WTC11 (cell line): ENCODE measurements at regions not wholly inside any gene's neighbourhood (a gene's known extent, or its start where the extent isn't known, plus 50 kb on each side); places are given as distances from the start of the nearest gene placed in this dataset.
"Not testable (repeated sequence)": the region's sequence is repeated elsewhere in the genome, so short reads cannot be mapped to it uniquely, and the experiment has no call there.

Source experiments
- ATAC-seq: fragments of 200-7000 bp; cut with Tn5 transposase; 2 replicates; pipeline ENCODE4 v1.10.0; 2021; ENCODE audit warnings: mild to moderate bottlenecking, moderate library complexity
- CTCF ChIA-PET: fragments of 300-600 bp; sonication (Branson Sonifier 250); formaldehyde crosslinking; loops from one replicate; lab custom pipeline; 2021; ENCODE audit warnings: antibody characterized with exemption; lab: Charles Lee
- POLR2A ChIA-PET: fragments of 350-600 bp; sonication (Branson Sonifier 250); formaldehyde crosslinking; loops from one replicate; lab custom pipeline; 2021; ENCODE audit warnings: antibody characterized with exemption; lab: Charles Lee
- DNase-seq: peaks from one replicate; pipeline ENCODE4 v3.0.0; 2021; ENCODE audit warnings: low spot score
- H3K27ac Mint-ChIP-seq: 2 replicates; pipeline ENCODE4 v1.8.0; 2021; ENCODE audit warnings: mixed read lengths
- H3K27me3 Mint-ChIP-seq: 2 replicates; pipeline ENCODE4 v1.8.0; 2021; ENCODE audit warnings: low read depth, mild to moderate bottlenecking, moderate library complexity, mixed read lengths
- H3K36me3 Mint-ChIP-seq: 2 replicates; pipeline ENCODE4 v1.8.0; 2021; ENCODE audit warnings: mixed read lengths
- H3K4me1 Mint-ChIP-seq: 2 replicates; pipeline ENCODE4 v1.8.0; 2022; ENCODE audit warnings: mixed read lengths
- H3K4me3 Mint-ChIP-seq: 2 replicates; pipeline ENCODE4 v1.8.0; 2021; ENCODE audit warnings: mild to moderate bottlenecking, moderate library complexity, mixed read lengths
- H3K9me3 Mint-ChIP-seq: 2 replicates; pipeline ENCODE4 v1.8.0; 2021; ENCODE audit warnings: mixed read lengths
- ATF1 ChIP-seq: sonication (generic); formaldehyde crosslinking; IDR thresholded peaks from 2 replicates; pipeline ENCODE4 v1.8.1; 2023; ENCODE audit warnings: mild to moderate bottlenecking, moderate library complexity, missing genetic modification reagents
- CBFB ChIP-seq: sonication (generic); formaldehyde crosslinking; IDR thresholded peaks from 2 replicates; pipeline ENCODE4 v1.8.1; 2022; ENCODE audit warnings: mild to moderate bottlenecking, low read depth, missing genetic modification reagents
- CREM ChIP-seq: sonication (generic); formaldehyde crosslinking; IDR thresholded peaks from 2 replicates; pipeline ENCODE4 v1.8.1; 2022; ENCODE audit warnings: mild to moderate bottlenecking, missing genetic modification reagents, moderate library complexity
- ELF4 ChIP-seq: sonication (generic); formaldehyde crosslinking; IDR thresholded peaks from 2 replicates; pipeline ENCODE4 v1.8.1; 2022; ENCODE audit warnings: low read depth, mild to moderate bottlenecking, moderate library complexity, missing genetic modification reagents
- ERG ChIP-seq: fragments of 250-450 bp; sonication (Bioruptor Pico); IDR thresholded peaks from 2 replicates; pipeline ENCODE4 v1.8.0; 2021; ENCODE audit warnings: mild to moderate bottlenecking
- FOXK1 ChIP-seq: sonication (generic); formaldehyde crosslinking; IDR thresholded peaks from 2 replicates; pipeline ENCODE4 v1.8.0; 2022; ENCODE audit warnings: mild to moderate bottlenecking, moderate library complexity, missing genetic modification reagents
- GTF2I ChIP-seq: fragments of 250-450 bp; sonication (Bioruptor Pico); conservative IDR thresholded peaks from 2 replicates; pipeline ENCODE4 v1.4.0; 2021; ENCODE audit warnings: mild to moderate bottlenecking
- IRF2 ChIP-seq: sonication (generic); formaldehyde crosslinking; IDR thresholded peaks from 2 replicates; pipeline ENCODE4 v1.8.0; 2022; ENCODE audit warnings: low read depth, missing genetic modification reagents, borderline replicate concordance
- JUN ChIP-seq: sonication (generic); formaldehyde crosslinking; IDR thresholded peaks from 2 replicates; pipeline ENCODE4 v1.8.0; 2023; ENCODE audit warnings: mild to moderate bottlenecking, missing genetic modification reagents
- KAT7 ChIP-seq: sonication (generic); formaldehyde crosslinking; IDR thresholded peaks from 2 replicates; pipeline ENCODE4 v1.8.1; 2023; ENCODE audit warnings: missing genetic modification reagents, mild to moderate bottlenecking, borderline replicate concordance
- MAX ChIP-seq: sonication (generic); formaldehyde crosslinking; IDR thresholded peaks from 2 replicates; pipeline ENCODE4 v1.8.0; 2022; ENCODE audit warnings: mild to moderate bottlenecking, missing genetic modification reagents
- MXD4 ChIP-seq: fragments of 250-450 bp; sonication (Bioruptor Pico); IDR thresholded peaks from 2 replicates; pipeline ENCODE4 v1.8.0; 2021; ENCODE audit warnings: mild to moderate bottlenecking, moderate library complexity, borderline replicate concordance
- NFE2L1 ChIP-seq: sonication (generic); formaldehyde crosslinking; IDR thresholded peaks from 2 replicates; pipeline ENCODE4 v1.8.1; 2023; ENCODE audit warnings: missing genetic modification reagents
- NFYB ChIP-seq: sonication (generic); formaldehyde crosslinking; conservative IDR thresholded peaks from 2 replicates; pipeline ENCODE4 v1.8.0; 2022; ENCODE audit warnings: low read depth, missing genetic modification reagents
- NR1H2 ChIP-seq: sonication (generic); formaldehyde crosslinking; IDR thresholded peaks from 2 replicates; pipeline ENCODE4 v1.9.0; 2021; ENCODE audit warnings: mild to moderate bottlenecking, moderate library complexity, missing genetic modification reagents
- NR2C2 ChIP-seq: sonication (generic); formaldehyde crosslinking; IDR thresholded peaks from 2 replicates; pipeline ENCODE4 v1.8.0; 2022; ENCODE audit warnings: mild to moderate bottlenecking, missing genetic modification reagents
- NR3C1 ChIP-seq: sonication (generic); formaldehyde crosslinking; conservative IDR thresholded peaks from 2 replicates; pipeline ENCODE4 v1.8.1; 2023; ENCODE audit warnings: low read depth, mild to moderate bottlenecking, missing genetic modification reagents
- SP1 ChIP-seq: sonication (generic); formaldehyde crosslinking; conservative IDR thresholded peaks from 2 replicates; pipeline ENCODE4 v1.8.1; 2022; ENCODE audit warnings: missing genetic modification reagents
- TEAD1 ChIP-seq: sonication (generic); formaldehyde crosslinking; IDR thresholded peaks from 2 replicates; pipeline ENCODE4 v1.8.0; 2022; ENCODE audit warnings: mild to moderate bottlenecking, missing genetic modification reagents
- TP53 ChIP-seq: sonication (generic); formaldehyde crosslinking; IDR thresholded peaks from 2 replicates; pipeline ENCODE4 v1.8.1; 2023; ENCODE audit warnings: mild to moderate bottlenecking, missing genetic modification reagents
- ZMAT4 ChIP-seq: fragments of 250-450 bp; sonication (Bioruptor Pico); IDR thresholded peaks from 2 replicates; pipeline ENCODE4 v1.9.0; 2021; ENCODE audit warnings: mild to moderate bottlenecking
- ZNF317 ChIP-seq: sonication (generic); formaldehyde crosslinking; IDR thresholded peaks from 2 replicates; pipeline ENCODE4 v1.8.1; 2023; ENCODE audit warnings: low read depth, mild to moderate bottlenecking, moderate library complexity, missing genetic modification reagents, borderline replicate concordance
- TF ChIP-seq, protein P1 (sequence below): sonication (generic); formaldehyde crosslinking; IDR thresholded peaks from 2 replicates; pipeline ENCODE4 v1.8.1; 2022; ENCODE audit warnings: mild to moderate bottlenecking, missing genetic modification reagents, moderate library complexity, borderline replicate concordance

DNA sequence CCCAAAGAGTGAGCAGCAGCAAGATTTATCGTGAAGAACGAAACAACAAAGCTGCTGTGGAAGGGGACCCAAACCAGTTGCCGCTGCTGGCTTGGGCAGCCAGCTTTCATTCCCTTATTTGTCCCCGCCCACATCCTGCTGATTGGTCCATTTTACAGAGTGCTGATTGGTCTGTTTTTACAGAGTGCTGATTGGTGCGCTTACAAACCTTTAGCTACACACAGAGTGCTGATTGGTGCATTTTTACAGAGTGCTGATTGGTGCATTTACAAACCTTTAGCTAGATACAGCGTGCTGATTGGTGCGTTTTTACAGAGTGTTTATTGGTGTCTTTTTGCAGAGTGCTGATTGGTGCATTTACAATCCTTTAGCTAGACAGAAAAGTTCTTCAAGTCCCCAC is 304.2 kb downstream of the RWDD3 start:
- H3K27me3 Mint-ChIP-seq, H3K36me3 Mint-ChIP-seq, CTCF ChIA-PET, H3K4me1 Mint-ChIP-seq, H3K4me3 Mint-ChIP-seq: not testable (repeated sequence)
- TF ChIP-seq NFYB (CRISPR knock-in tag) = peak; percentile 43; the same call in 1 of the 2 replicates
- TF ChIP-seq, all 79 proteins: peak for 1; not testable (repeated sequence) for 78
- POLR2A ChIA-PET, ATAC-seq, H3K27ac Mint-ChIP-seq, DNase-seq: not testable (repeated sequence)
- H3K9me3 Mint-ChIP-seq = peaks cover 19% of the 10 kb centered on the region

DNA sequence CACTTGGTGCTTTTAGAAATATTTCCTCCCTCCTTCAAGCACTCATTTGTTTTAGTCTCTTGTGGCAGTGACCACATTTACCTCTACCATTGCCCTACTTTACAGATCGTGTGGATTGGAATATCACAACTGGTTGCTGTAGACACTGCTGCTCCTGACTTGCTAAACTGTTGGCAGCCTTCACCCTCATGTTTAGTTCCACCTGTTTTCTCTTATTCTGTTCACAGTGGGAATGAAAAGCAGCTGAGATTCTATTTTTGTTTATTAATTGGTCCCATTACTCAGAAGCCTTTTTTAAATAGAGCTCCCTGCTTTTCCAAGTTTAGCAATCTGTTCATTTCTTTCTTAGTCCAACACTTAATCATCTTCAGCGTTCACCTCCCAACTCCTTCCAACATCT is 308.9 kb downstream of the RWDD3 start:
- Mint-ChIP-seq H3K36me3 (peaks cover 2% of the 10 kb centered on the region; the same call in 1 of the 2 replicates), H3K27ac (no peak overlapping the region), H3K4me1 (no peaks in the 10 kb centered on the region), H3K4me3 (no peak overlapping the region), H3K27me3 (no peaks in the 10 kb centered on the region), H3K9me3 (peaks cover 18% of the 10 kb centered on the region)
- CTCF ChIA-PET = no interaction called here
- no peak for ATAC-seq
- no peak for DNase-seq
- POLR2A ChIA-PET = no interaction called here
- no peak for TF ChIP-seq TEAD1
- no peak for TF ChIP-seq MXD4 (CRISPR knock-in tag)
- no peak for TF ChIP-seq GTF2I (CRISPR knock-in tag)
- TF ChIP-seq, protein P1, sequence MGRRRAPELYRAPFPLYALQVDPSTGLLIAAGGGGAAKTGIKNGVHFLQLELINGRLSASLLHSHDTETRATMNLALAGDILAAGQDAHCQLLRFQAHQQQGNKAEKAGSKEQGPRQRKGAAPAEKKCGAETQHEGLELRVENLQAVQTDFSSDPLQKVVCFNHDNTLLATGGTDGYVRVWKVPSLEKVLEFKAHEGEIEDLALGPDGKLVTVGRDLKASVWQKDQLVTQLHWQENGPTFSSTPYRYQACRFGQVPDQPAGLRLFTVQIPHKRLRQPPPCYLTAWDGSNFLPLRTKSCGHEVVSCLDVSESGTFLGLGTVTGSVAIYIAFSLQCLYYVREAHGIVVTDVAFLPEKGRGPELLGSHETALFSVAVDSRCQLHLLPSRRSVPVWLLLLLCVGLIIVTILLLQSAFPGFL (CRISPR knock-in tag) = no peak
- no peak for TF ChIP-seq FOXK1 (CRISPR knock-in tag)
- TF ChIP-seq NR3C1 = no peak
- no peak for TF ChIP-seq JUN (CRISPR knock-in tag)
- TF ChIP-seq TP53 = no peak
- TF ChIP-seq MAX (CRISPR knock-in tag) = no peak
- TF ChIP-seq ZNF317 (CRISPR knock-in tag) = no peak
- no peak for TF ChIP-seq NR2C2
- TF ChIP-seq NR1H2 = no peak
- no peak for TF ChIP-seq ERG
- no peak for TF ChIP-seq SP1 (CRISPR knock-in tag)
- no peak for TF ChIP-seq CREM (CRISPR knock-in tag)
- TF ChIP-seq ATF1 (CRISPR knock-in tag) = no peak
- TF ChIP-seq KAT7 (CRISPR knock-in tag) = no peak
- TF ChIP-seq NFE2L1 = no peak
- TF ChIP-seq ZMAT4 (CRISPR knock-in tag) = no peak
- no peak for TF ChIP-seq IRF2 (CRISPR knock-in tag)

- H3K27me3 Mint-ChIP-seq = no peaks in the 10 kb centered on the region
- H3K36me3 Mint-ChIP-seq = no peaks in the 10 kb centered on the region
- DNase-seq (no peak), ATAC-seq (no peak)
- no peak overlapping the region for H3K4me3 Mint-ChIP-seq
- ChIA-PET POLR2A (no interaction called here), CTCF (no interaction called here)
- H3K9me3 Mint-ChIP-seq = no peaks in the 10 kb centered on the region
- TF ChIP-seq CBFB (CRISPR knock-in tag) = no peak
- no peak for TF ChIP-seq ELF4
- no peak for TF ChIP-seq NFYB (CRISPR knock-in tag)
- no peak for TF ChIP-seq ZNF317 (CRISPR knock-in tag)
- no peaks in the 10 kb centered on the region for H3K4me1 Mint-ChIP-seq
- H3K27ac Mint-ChIP-seq = no peak overlapping the region
These were observed 313.0 kb downstream of the RWDD3 start for GRCh38 chr1:95547005-95547404.
